ENCODE measurements at regions not wholly inside any gene's neighbourhood (a gene's known extent, or its start where the extent isn't known, plus 50 kb on each side); places are given as distances from the start of the nearest gene placed in this dataset.

DNA sequence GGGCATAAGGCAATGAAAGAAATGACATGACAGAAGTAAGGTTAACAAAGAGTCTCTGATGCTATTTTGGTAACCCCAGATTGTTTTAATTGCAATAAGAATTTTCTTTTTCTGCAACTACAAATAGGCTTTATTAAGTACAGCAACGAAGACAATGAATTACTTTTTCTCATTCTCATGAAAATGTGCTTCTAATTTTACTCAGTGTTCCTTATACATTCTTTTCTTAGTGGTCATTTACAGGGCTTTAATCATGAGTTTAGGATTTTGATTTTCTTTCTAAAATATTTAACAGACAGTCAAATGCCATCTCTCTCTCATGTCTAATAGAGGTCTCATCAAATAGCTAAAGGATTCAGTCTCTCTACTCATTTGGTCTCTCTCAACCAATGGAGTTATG, 452.1 kb downstream of the RAP2B start:
- no peak for TF ChIP-seq EZH2 (IDR thresholded peaks at IDR 0.05)
- TF ChIP-seq POLR2AphosphoS5 (IDR thresholded peaks at IDR 0.05; ENCODE audit: borderline replicate concordance, low read depth, low read length) = no peak
- no peak for TF ChIP-seq FOXP2 (optimal IDR thresholded peaks at IDR 0.05; ENCODE audit: control extremely low read depth, extremely low read length, insufficient read depth)

All from SK-N-MC (cell line).